HG03039 (cell line): ENCODE measurements at regions not wholly inside any gene's neighbourhood (a gene's known extent, or its start where the extent isn't known, plus 50 kb on each side); places are given as distances from the start of the nearest gene placed in this dataset.
"Not testable (repeated sequence)": the region's sequence is repeated elsewhere in the genome, so short reads cannot be mapped to it uniquely, and the experiment has no call there.

Source experiments
- ATAC-seq: cut with Tn5 transposase; IDR thresholded peaks from one replicate; pipeline ENCODE4 v1.9.1; 2021; ENCODE audit warnings: mild to moderate bottlenecking, moderate library complexity; ENCODE audit not compliant: unreplicated experiment

DNA sequence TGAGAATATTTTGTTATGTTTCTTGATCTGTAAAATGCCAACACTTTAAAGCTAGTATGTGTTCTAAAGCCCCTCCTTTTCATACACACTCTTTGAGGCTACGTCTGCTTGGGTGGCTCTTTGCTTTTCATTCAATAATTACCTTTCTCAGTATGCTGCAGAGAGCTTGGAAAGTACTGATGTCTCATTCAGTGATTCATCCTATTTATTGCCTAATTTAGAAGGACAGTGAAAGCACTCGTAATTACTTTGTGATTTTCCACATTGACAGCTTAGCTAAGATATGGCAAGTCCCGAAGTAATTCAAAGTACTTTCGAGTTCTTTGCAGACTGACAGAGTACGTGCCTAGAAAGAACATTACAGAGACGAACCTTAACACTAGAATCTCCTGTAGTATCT, 57.2 kb downstream of the BMP15 start:
- ATAC-seq, result no peak

DNA sequence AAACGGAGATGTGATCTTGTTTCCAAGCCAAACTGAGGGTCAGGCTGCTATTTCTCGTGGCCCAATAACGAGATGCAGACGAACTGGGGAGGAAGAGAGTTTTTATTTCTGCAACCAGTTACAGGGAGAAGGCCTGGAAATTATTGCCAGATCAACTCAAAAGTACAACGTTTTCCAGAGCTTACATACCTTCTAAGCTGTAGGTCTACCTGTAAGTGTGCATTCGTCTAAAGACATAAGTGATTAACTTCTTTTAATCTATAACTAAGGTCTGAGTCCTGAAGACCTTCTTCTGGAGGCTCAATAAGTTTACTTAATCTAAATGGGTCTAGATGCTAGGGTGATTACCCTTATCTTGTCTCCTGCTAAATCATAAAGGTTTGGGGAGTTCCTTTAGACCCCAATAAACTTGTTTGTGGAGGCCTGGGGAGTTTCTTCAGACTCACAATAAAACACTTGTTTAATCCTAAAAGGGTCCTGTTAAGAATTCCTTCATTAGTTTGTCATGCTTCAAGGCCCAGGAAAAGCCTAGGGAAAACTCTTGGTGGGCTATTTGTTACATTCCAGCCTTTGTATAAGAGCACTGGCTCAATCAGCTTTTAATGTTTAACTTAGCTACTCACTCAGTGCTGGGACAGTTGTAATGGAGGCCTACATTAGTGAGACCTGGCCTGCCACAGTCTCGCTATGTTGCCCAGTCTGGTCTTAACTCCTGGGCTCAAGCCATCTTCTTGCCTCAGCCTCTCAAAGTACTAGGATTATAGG, 58.5 kb downstream of the BMP15 start:
- ATAC-seq, result not testable (repeated sequence)

DNA sequence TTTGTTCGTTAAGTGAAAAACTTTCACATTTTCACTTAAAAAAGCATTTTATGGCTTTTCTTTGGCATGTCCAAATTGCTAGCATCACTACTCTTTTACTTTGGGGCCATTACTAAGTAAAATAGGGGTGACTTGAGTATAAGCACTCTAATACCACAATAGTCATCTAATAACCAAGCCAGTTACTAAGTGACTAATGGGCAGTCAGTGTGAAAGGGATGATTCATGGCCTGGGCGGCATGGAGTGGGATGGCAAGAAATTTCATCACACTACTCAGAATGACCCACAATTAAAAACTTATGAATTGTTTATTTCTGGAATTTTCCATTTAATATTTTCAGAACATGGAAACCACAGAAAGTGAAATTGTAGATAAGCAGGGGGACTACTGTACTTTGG, 60.9 kb downstream of the BMP15 start:
- ATAC-seq, result no peak

DNA sequence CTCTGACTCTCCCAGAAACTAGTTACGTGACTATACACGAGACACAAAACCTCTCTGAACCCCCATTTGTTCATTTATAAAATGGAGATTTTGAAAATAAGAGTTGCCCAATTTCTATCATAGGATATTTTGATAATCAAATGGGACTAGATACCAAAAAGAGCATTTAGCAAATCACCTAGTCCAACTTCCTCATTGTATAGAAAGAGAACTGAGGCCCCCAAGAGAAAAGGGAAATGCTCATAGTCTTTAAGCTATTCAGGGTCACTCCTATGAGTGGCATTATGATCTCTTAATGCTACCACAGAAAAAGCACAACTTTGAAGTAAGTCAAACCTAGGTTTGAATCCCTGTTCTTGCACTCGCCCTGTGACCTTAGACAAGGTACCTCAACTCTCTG, 62.7 kb downstream of the BMP15 start:
- no peak for ATAC-seq

DNA sequence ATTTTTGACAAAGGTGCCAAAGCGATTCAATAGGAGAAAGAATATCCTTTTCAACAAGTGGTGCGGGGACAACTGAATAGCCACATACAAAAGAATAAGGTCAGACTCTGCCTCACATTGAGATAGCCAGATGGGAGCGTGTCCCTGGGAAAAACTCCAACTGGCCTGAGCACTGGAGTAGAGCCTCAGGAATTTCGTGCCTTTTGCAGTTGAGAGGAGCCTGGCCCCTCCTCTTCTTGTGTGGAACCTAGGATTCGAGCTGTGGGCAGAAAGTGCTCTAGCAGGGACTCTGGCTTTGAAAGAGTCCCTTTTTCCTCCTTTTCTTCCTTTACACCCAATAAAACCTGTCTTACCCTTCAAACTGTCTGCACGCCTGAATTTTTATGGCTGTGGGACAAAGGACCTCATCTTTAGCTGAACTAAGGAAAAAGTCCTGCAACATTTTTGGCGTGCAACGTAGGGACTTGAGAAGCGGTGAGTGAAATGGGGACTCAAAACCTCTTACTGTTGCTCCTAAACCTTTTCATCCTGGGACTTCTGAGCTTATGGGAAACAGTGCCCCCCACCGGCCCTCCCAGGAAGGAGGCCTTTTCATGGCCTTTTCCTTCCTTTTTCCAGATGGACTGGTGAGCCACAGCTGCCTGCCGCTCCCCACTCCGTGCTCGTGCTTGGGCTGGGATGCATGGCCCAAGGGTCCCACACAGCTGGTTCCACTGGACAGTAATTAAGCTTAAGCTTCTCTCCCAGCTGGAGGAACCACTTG, 68.6 kb downstream of the BMP15 start:
- ATAC-seq, result no peak

DNA sequence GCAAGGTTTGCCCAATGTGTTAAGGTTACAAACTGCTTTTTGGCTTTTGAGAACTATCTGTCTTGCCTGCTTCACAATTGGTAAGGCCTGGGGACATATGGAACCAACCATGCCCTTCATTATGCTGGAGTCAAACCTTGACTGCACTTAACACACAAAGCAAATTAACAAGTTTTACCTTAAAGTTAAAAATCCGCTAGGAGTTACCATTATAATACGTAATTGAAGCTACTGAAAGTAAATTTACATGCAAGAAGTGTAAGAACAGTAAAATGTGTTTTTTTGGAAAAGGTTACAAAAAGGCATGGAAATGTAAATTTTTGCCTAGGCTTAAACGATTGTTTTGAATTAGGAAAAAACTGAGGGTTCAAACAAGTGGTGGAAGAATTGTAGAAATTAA, 69.7 kb downstream of the BMP15 start:
- ATAC-seq, result no peak

DNA sequence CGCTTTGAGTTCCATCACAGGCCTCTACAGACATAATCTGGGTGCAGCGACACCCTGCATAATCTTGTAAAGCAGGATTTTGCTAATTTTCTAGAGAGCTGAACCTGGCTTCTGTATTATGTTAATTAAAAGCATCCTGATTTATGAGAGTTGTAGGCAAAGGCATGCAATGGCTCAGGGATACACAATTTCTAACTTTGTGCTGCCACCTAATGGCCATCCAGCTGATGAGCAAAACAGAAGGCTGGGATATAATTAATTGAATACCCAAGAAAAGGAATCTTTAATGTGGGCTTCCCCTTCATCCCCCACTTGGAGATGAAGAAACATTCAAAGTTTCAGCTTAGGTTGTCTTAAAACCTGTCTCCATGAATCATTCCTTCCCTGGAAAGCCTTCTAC, 78.1 kb downstream of the BMP15 start:
- no peak for ATAC-seq

DNA sequence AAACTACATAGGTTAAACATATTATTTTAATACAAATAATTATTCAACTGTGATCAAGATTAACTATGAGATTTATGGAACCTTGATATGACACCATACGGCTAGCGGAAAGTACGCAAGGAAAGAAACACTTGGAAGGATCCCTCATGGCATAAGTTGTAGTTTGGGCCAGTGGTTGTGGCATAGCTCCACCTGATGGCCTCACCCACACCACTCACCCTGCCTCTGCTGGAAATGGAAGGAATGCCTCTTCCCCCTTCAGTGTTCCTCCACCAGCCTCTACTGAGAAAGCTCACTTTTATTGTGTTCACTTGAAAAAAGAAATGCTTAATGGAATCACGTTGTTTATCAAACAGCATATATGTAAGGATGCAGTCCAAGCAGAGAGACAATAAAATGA, 86.4 kb downstream of the BMP15 start:
- ATAC-seq, result no peak

DNA sequence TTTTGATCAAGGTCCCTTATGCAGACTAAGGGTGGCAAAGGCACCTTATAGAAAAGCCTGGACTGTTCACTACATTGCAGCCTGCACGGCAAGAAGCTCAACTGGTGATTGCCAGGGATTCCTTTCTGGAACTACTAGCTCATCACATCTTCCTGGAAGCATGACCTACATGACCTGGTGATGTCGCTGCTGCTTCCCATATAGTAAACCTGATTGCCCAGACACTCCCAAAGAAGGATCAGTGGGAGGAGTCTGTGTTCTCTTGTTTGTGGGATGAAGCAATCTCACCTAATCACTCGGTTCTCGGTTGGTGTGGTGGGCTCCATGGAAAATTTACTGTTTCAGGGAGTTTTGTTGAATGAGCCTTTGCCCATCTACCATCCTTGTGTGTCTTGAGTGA, 89.8 kb downstream of the BMP15 start:
- not testable (repeated sequence) for ATAC-seq

DNA sequence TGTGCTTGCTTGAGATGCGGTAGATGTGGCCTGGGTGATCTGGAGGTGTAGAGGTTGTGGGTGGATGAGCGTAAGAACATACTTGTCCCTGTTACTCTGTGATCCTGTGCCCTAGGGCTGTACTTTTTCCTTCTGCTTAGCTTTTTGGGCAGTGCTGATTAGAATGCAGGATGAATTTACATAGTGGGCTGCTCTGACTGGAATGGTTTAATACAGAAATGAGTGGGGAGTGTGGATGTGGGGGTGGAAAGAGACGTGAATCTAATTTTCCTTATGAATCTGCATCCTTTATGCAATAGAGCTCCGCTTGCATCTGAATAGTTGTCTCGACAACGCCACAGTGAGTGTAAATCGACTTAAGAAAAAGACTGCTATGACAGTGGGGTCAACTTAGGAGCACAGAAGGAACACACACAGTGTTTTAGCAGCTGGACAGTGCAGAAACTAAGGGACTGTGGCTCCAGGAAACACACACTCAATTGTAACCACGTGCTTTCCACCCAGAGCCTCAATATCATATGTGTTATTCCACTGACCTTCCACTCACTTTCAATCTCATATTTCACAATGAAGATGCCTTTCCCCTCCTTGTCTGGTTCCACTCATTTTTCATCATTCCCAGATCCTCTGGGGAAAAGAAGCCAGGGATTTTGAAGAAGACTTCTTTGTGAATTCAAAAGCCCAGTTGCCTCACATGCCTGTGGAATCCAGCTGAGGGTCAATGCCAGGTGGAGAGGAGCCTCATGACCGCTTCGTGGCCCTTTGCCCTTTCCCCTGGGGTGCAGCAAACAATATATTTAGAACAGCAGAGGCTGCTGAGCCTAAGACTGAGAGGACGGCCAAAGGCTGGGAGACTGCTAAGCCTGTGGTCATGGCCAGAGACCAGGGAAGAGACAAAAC, 91.4 kb downstream of the BMP15 start:
- ATAC-seq, result not testable (repeated sequence)

DNA sequence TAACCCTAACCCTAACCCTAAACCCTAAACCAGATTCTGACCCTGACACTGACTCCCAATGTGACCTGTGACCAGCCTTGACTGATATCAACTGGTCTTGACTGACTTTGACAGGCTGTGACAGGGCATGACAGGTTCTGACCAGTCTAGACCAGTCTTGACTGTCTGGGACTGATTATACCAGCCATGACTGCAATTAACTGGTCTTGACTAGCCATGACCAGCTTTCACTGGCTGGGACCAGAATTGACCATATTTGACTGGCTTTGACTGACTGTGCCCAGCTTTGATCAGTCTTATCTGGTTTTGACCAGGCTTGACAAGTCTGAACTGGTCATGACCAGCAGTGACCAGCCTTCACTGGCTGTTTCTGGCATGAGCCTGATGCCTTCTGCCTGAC, 95.5 kb downstream of the BMP15 start:
- no peak for ATAC-seq

DNA sequence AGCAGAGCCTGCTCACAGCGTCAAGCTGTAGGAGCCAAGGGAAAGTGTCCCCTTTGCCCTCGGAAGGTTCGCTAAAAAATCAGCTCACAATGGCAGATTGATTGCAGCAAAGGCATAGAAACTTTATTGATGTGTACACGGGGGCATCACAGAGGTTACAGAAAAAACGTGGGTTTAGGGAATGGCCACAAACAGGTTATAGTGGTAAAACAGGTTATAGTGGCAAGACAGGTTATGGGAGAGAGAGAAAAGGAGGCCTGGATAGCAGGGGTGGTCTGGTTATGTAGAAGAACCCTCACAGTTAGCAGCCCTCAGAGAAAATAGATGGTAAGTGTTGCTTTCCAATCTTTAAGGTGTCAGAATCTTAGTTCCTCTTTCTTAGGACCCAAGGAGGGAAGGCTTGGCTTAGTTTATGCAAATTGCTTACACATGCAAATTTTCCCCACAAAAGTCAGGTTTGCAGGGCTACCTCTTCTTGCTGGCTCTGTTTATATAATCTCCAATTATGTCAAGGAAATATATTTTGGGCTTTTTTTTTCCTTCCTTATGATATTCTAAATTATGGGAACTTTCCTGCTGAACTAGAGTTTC, 113.7 kb downstream of the BMP15 start:
- no peak for ATAC-seq

DNA sequence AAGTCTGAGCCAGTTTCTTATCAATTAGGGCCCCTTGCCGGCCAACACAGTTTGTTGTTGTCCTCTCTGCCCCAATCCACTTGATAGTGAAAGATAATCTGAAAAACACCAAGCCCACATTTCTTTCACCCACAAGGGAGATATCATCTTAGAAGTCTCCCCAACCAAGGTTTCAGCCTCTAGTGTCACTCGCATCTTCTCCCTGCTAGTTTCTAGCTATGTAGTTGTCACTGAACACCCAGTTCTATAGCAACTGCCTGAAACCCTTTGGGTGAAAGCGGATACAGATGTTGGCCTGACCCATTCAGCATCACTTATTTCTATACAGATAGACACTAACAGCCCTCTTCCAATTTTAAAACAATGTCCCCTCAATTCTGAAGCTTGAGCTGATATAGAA, 116.3 kb downstream of the BMP15 start:
- ATAC-seq, result no peak

DNA sequence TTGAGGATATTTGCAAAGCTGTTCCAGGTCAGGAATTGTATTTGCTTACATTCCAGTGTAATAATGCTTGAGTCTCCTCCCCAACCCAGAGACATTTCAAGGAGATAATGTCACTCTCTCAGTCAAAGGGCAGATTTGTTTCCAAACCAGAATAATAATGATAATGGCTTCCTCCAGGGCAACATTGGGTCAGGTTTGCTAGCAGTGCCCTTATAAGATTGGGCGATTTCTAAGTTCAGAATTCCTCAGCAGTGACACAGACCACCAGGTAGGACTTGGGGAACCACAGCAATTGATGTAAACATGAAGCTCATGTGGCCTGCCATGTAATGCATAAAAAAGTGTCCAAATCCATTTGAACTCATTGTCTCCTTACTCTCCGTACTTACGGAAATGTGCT, 125.2 kb downstream of the BMP15 start:
- no peak for ATAC-seq

DNA sequence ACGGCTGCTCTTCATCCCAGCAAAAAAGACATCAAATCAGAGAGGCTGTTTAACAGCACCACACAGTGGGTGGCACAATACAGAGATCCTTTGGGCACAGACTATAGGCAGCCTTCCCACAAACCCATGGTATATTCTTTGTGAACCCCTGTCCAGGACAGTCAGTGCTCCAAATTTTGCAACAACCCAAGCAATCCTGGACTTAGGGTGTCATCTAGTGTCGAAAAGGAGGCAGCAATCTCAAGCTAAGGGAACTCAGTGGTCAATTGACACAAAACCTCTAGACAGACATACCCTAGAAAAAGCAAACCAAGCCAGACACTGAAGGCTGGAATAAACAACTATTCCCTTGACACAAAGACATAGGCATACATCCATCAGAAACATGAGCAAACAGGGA, 137.4 kb downstream of the BMP15 start:
- no peak for ATAC-seq

DNA sequence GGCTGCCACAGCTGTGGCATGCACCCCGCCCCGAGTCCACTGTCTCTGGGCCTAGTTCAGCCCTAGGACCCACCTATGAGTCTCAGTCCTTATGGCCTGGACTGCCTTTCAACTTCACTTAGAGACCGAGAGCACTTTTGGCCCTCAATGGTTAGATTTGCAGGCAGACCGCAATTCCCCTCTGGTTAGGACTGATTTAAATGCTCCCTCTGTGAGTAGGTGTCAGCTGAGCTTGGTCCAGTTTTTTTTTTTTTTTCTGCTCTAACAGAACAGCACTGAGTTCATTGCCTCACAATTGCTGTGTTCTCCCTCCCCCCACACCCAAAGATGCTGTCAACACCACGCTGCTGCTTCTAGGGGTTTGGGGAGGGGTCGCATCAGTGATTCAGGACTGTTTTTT, 143.2 kb downstream of the BMP15 start:
- no peak for ATAC-seq

DNA sequence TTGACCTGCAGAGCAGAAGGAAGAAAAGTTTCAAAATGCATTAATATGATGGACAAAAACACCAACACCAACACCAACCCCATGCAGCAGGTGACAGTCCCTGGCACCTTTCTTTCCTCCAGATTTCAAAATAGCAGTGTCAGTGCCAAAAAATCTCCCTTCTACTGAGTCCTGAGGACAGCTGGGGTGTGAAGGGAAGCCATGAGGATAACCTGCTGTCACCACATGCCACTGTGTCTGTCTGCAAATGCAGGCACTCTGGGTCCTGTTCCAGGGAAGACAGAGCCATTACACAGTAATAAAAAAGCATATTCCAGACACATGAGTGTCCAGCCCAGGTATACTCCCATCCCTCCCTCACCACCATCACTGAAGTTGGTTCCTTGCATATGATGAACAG, 187.5 kb downstream of the BMP15 start:
- no peak for ATAC-seq

DNA sequence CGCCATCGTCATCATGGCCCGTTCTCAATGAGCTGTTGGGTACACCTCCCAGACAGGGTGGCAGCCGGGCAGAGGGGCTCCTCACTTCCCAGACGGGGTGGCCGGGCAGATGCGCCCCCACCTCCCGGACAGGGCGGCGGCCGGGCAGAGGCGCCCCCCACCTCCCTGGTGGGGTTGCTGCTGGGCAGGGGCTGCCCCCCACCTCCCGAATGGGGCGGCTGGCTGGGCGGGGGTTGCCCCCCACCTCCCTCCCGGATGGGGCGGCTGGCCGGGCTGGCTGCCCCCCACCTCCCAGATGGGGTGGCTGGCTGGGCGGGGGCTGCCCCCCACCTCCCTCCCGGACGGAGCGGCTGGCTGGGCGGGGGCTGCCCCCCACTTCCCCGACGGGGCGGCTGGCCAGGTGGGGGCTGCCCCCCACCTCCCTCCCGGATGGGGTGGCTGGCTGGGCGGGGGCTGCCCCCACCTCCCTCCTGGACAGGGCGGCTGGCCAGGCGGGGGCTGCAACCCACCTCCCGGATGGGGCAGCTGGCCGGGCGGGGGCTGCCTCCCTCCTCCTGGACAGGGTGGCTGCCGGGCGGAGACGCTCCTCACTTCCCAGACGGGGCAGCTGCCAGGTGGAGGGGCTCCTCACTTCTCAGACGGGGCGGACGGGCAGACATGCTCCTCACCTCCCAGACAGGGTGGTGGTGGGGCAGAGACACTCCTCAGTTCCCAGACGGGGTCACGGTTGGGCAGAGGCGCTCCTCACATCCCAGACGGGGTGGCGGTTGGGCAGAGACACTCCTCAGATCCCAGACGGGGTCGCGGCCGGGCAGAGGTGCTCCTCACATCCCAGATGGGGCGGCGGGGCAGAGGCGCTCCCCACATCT, 208.8 kb downstream of the BMP15 start:
- ATAC-seq, result not testable (repeated sequence)

DNA sequence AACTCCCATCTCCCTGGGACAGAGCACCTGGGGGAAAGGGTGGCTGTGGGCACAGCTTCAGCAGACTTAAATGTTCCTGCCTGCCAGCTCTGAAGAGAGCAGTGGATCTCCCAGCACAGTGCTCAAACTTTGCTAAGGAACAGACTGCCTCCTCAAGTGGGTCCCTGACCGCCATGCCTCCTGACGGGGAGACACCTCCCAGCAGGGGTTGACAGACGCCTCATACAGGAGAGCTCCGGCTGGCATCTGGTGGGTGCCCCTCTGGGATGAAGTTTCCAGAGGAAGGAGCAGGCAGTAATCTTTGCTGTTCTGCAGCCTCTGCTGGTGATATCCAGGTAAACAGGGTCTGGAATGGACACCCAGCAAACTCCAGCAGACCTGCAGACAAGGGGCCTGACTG, 206.9 kb upstream of the NUDT10 start:
- ATAC-seq, result not testable (repeated sequence)

DNA sequence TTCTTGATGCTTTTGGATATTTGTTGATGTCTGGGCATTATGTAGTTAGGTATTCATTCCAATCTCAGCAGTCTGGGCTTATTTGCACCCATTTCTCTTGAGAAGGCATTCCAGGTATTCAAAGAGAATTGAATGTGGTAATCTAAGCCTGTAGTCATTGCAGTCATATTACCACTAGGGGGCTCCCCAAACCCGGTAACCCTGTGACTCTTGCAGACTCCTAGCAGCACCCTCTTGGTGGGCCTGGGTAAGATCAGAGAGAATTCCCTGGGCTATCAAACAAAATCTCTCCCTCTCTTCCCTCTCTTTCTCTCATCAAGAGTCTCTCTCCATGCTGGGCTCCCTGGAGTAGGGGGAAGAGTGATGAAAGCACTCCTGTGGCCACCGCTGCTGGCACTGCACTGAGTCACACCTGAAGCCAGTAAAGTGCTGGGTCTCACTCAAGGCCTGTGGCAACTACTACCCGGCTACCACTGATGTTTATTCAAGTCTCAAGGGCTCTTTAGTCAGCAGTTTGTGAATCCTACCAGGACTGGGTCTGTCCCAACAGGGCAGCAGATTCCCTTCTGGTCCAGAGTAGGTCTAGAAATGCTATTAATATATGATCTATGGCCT, 187.7 kb upstream of the NUDT10 start:
- peak; percentile 62 for ATAC-seq
